Upper lobe of left lung (tissue), 4 donors: ENCODE measurements at regions not wholly inside any gene's neighbourhood (a gene's known extent, or its start where the extent isn't known, plus 50 kb on each side); places are given as distances from the start of the nearest gene placed in this dataset.
A peak's percentile ranks its signal among the peaks of the same experiment; 100 is the strongest.

ENCODE experiments used
- CTCF ChIP-seq, 6 experiments: fragments of 450-650 bp in 4 of 6; fragments of 200-600 bp in 2 of 6; sonication (generic) in 2 of 6; IDR thresholded peaks; one replicate each; pipeline ENCODE4 v1.5.1; 2016 to 2019; ENCODE audit warnings: antibody characterized with exemption in 6 of 6
- POLR2A ChIP-seq, 4 donors: fragments of 450-650 bp; IDR thresholded peaks; one replicate each; pipeline ENCODE4 v1.5.1; 2016 to 2017; ENCODE audit warnings: antibody characterized with exemption in 4 of 4, mild to moderate bottlenecking in 2 of 4
- POLR2AphosphoS5 ChIP-seq, 2 donors: sonication (generic); formaldehyde crosslinking; IDR thresholded peaks; one replicate each; pipeline ENCODE4 v1.5.1; 2017; ENCODE audit warnings: antibody characterized with exemption in 2 of 2

GRCh38 chr5:73295447-73295846 is 122.5 kb downstream of the TMEM174 start:
- TF ChIP-seq CTCF (IDR thresholded peaks at IDR 0.05) (peak in 3 of 6 experiments; percentile 25 to 35 (median 27)), POLR2A (IDR thresholded peaks at IDR 0.05) (no peak), POLR2AphosphoS5 (IDR thresholded peaks at IDR 0.05) (no peak)
